ENCODE measurements at regions not wholly inside any gene's neighbourhood (a gene's known extent, or its start where the extent isn't known, plus 50 kb on each side); places are given as distances from the start of the nearest gene placed in this dataset.
"Not testable (repeated sequence)": the region's sequence is repeated elsewhere in the genome, so short reads cannot be mapped to it uniquely, and the experiment has no call there.

- DNase-seq (ENCODE audit: low read depth in 2 of 2), result no peak
Observed at GRCh38 chr9:38126730-38127129, 57.7 kb upstream of the SHB start.

GRCh38 chr9:38125889-38126288 is 56.9 kb upstream of the SHB start:
- DNase-seq (ENCODE audit: low read depth in 2 of 2), result no peak

GRCh38 chr9:38123359-38123758 is 54.3 kb upstream of the SHB start:
- not testable (repeated sequence) for DNase-seq (ENCODE audit: low read depth in 2 of 2)

- DNase-seq (ENCODE audit: low read depth in 2 of 2), result no peak
Observed at GRCh38 chr9:38120961-38121360, 51.9 kb upstream of the SHB start.

GRCh38 chr9:38119560-38120236 is 50.7 kb upstream of the SHB start:
- DNase-seq (ENCODE audit: low read depth in 2 of 2), result no peak

- DNase-seq (ENCODE audit: low read depth in 2 of 2), result no peak
Observed at GRCh38 chr9:38118862-38119438, 49.9 kb upstream of the SHB start.
